HUDEP-2 (cell line): ENCODE measurements at regions not wholly inside any gene's neighbourhood (a gene's known extent, or its start where the extent isn't known, plus 50 kb on each side); places are given as distances from the start of the nearest gene placed in this dataset.
"Not testable (repeated sequence)": the region's sequence is repeated elsewhere in the genome, so short reads cannot be mapped to it uniquely, and the experiment has no call there.

Source experiments
- DNase-seq, 76 experiments: peaks; one replicate each; lab custom pipeline; 2025; ENCODE audit not compliant: unreplicated experiment in 76 of 76; lab: John Stamatoyannopoulos, UW

- no peak for DNase-seq
Observed at GRCh38 chr2:16053437-16054257, 113.3 kb downstream of the MYCN start.

GRCh38 chr2:16052571-16053052, 112.3 kb downstream of the MYCN start:
- not testable (repeated sequence) for DNase-seq

GRCh38 chr2:16051841-16052564, 111.7 kb downstream of the MYCN start:
- no peak for DNase-seq

- no peak for DNase-seq
Observed at GRCh38 chr2:16050908-16051489, 110.6 kb downstream of the MYCN start.

GRCh38 chr2:16050261-16050907, 110.0 kb downstream of the MYCN start:
- DNase-seq: no peak

- no peak for DNase-seq
Observed at GRCh38 chr2:16049406-16049805, 109.1 kb downstream of the MYCN start.

- DNase-seq: no peak
Observed at GRCh38 chr2:16048466-16048865, 108.1 kb downstream of the MYCN start.

GRCh38 chr2:16047701-16048100, 107.4 kb downstream of the MYCN start:
- no peak for DNase-seq

- no peak for DNase-seq
Observed at GRCh38 chr2:16046649-16047048, 106.3 kb downstream of the MYCN start.

- no peak for DNase-seq
Observed at GRCh38 chr2:16045653-16046352, 105.5 kb downstream of the MYCN start.

- no peak for DNase-seq
Observed at GRCh38 chr2:16044946-16045456, 104.7 kb downstream of the MYCN start.

- DNase-seq: no peak
Observed at GRCh38 chr2:16043627-16044026, 103.3 kb downstream of the MYCN start.

- no peak for DNase-seq
Observed at GRCh38 chr2:16043192-16043591, 102.8 kb downstream of the MYCN start.

GRCh38 chr2:16042201-16042700, 101.9 kb downstream of the MYCN start:
- no peak for DNase-seq

GRCh38 chr2:16040271-16041010, 100.1 kb downstream of the MYCN start:
- no peak for DNase-seq

- DNase-seq: no peak
Observed at GRCh38 chr2:16039823-16040222, 99.5 kb downstream of the MYCN start.

GRCh38 chr2:16039055-16039454, 98.7 kb downstream of the MYCN start:
- DNase-seq: no peak

- DNase-seq: no peak
Observed at GRCh38 chr2:16038621-16039020, 98.3 kb downstream of the MYCN start.

GRCh38 chr2:16037808-16038457, 97.6 kb downstream of the MYCN start:
- DNase-seq: no peak
